ENCODE measurements at regions not wholly inside any gene's neighbourhood (a gene's known extent, or its start where the extent isn't known, plus 50 kb on each side); places are given as distances from the start of the nearest gene placed in this dataset.

- FAIRE-seq (no peak), DNase-seq (ENCODE audit: low read depth, low spot score) (no peak)
- BruUV-seq (replicated peaks) = no TSS peak
- Histone ChIP-seq H3K27ac (ENCODE audit: insufficient read depth, low read depth, low read length) (no peak overlapping the region), H2AFZ (ENCODE audit: low read depth, low read length) (no peak overlapping the region), H3K79me2 (ENCODE audit: control insufficient read depth, insufficient read depth, low read length) (no peaks in the 10 kb centered on the region), H3K9me3 (replicated peaks; ENCODE audit: control insufficient read depth, insufficient read depth, low read length) (no peaks in the 10 kb centered on the region), H4K20me1 (replicated peaks; ENCODE audit: control insufficient read depth, extremely low read depth, insufficient read depth, low read length) (no peaks in the 10 kb centered on the region), H3K9me1 (replicated peaks; ENCODE audit: control insufficient read depth, extremely low read depth, insufficient read depth, low read length) (no peaks in the 10 kb centered on the region), H3K27me3 (ENCODE audit: control insufficient read depth in 2 of 2, insufficient read depth in 2 of 2, low read length in 2 of 2) (no peaks in the 10 kb centered on the region), H3K4me1 (ENCODE audit: control insufficient read depth, extremely low read depth, insufficient read depth, low read length) (no peaks in the 10 kb centered on the region), H3K4me3 (replicated peaks in 1 of 3; ENCODE audit: insufficient read depth in 1 of 3, low read depth in 1 of 3, low read length in 3 of 3) (no peak overlapping the region), H3K9ac (replicated peaks; ENCODE audit: extremely low read depth, insufficient read depth, low read length) (no peak overlapping the region), H3K36me3 (ENCODE audit: control insufficient read depth in 2 of 2, extremely low read depth in 1 of 2, insufficient read depth in 2 of 2, low read length in 2 of 2) (no peaks in the 10 kb centered on the region), H3K4me2 (ENCODE audit: insufficient read depth, low read length) (no peak overlapping the region)
- dilution Hi-C loops (cut with MboI; ENCODE audit: extremely low pct_ligation_motif_present, low sequenced_read_pairs) (no loop called here), intact Hi-C loops (cut with micrococcal nuclease) (no loop called here)
- POLR2A ChIA-PET = no interaction called here
- no peak for TF ChIP-seq MAX (IDR thresholded peaks at IDR 0.05; ENCODE audit: insufficient read depth, insufficient read length)
- CTCF ChIA-PET = no interaction called here
Measured at GRCh38 chr3:8189051-8189450, 312.6 kb upstream of the LMCD1 start.

- Histone ChIP-seq H3K9me1 (replicated peaks; ENCODE audit: control insufficient read depth, extremely low read depth, insufficient read depth, low read length) (no peaks in the 10 kb centered on the region), H2AFZ (ENCODE audit: low read depth, low read length) (no peak overlapping the region), H3K79me2 (ENCODE audit: control insufficient read depth, insufficient read depth, low read length) (no peaks in the 10 kb centered on the region), H3K27ac (ENCODE audit: insufficient read depth, low read depth, low read length) (no peak overlapping the region), H3K4me3 (replicated peaks in 1 of 3; ENCODE audit: insufficient read depth in 1 of 3, low read depth in 1 of 3, low read length in 3 of 3) (no peak overlapping the region), H3K27me3 (ENCODE audit: control insufficient read depth in 2 of 2, insufficient read depth in 2 of 2, low read length in 2 of 2) (no peaks in the 10 kb centered on the region), H3K9ac (replicated peaks; ENCODE audit: extremely low read depth, insufficient read depth, low read length) (no peak overlapping the region), H3K36me3 (ENCODE audit: control insufficient read depth in 2 of 2, extremely low read depth in 1 of 2, insufficient read depth in 2 of 2, low read length in 2 of 2) (no peaks in the 10 kb centered on the region), H3K4me2 (ENCODE audit: insufficient read depth, low read length) (no peak overlapping the region), H3K9me3 (replicated peaks; ENCODE audit: control insufficient read depth, insufficient read depth, low read length) (no peaks in the 10 kb centered on the region), H3K4me1 (ENCODE audit: control insufficient read depth, extremely low read depth, insufficient read depth, low read length) (no peaks in the 10 kb centered on the region), H4K20me1 (replicated peaks; ENCODE audit: control insufficient read depth, extremely low read depth, insufficient read depth, low read length) (no peaks in the 10 kb centered on the region)
- DNase-seq (ENCODE audit: low read depth, low spot score) = no peak
- ChIA-PET CTCF (no interaction called here), POLR2A (no interaction called here)
- no peak for FAIRE-seq
- intact Hi-C loops (cut with micrococcal nuclease) = no loop called here
- BruUV-seq (replicated peaks) = no TSS peak
- dilution Hi-C loops (cut with MboI; ENCODE audit: extremely low pct_ligation_motif_present, low sequenced_read_pairs) = no loop called here
- no peak for TF ChIP-seq FOS (IDR thresholded peaks at IDR 0.05; ENCODE audit: borderline replicate concordance, insufficient read depth, low read length)
- TF ChIP-seq MYC (IDR thresholded peaks at IDR 0.05; ENCODE audit: low read depth, low read length) = no peak
- TF ChIP-seq CTCF (IDR thresholded peaks at IDR 0.05; ENCODE audit: extremely low read depth in 1 of 2, insufficient read depth in 1 of 2, low read depth in 1 of 2, low read length in 2 of 2) = no peak
- TF ChIP-seq POLR2AphosphoS5 (IDR thresholded peaks at IDR 0.05; ENCODE audit: insufficient read depth, low read depth, low read length) = no peak
- no peak for TF ChIP-seq POLR2A (IDR thresholded peaks at IDR 0.05; ENCODE audit: low read depth, low read length)
- no peak for TF ChIP-seq MAX (IDR thresholded peaks at IDR 0.05; ENCODE audit: insufficient read depth, insufficient read length)
- no peak for TF ChIP-seq GATA2 (IDR thresholded peaks at IDR 0.05; ENCODE audit: insufficient read depth, insufficient read length, low read depth, low read length)
- TF ChIP-seq JUN (IDR thresholded peaks at IDR 0.05; ENCODE audit: borderline replicate concordance, insufficient read depth, insufficient read length, low read depth) = no peak
- no peak for TF ChIP-seq EZH2 (IDR thresholded peaks at IDR 0.05; ENCODE audit: borderline replicate concordance, low read depth, low read length, severe bottlenecking)
Measured at GRCh38 chr3:8191406-8191805, 310.2 kb upstream of the LMCD1 start.

All from endothelial cell of umbilical vein (primary cell).